ENCODE measurements at regions not wholly inside any gene's neighbourhood (a gene's known extent, or its start where the extent isn't known, plus 50 kb on each side); places are given as distances from the start of the nearest gene placed in this dataset.

DNA sequence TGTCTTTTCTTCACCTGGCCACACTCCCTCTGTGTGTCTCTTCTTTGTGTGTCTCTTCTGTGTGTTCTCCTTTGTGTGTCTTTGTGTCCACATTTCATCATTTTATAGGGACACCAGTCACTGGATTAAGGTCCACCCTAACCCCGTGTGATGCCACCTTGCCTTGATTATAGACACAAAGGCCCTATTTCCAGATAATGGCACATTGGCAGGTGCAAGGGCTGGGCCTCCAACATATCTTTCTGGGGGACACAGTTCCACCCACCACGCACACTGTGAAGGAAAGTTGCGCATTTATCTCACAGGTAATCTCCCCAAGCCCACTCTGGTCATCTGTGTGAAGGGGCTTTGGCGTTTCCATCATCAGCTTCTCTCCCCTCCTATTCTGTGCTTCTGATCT lies 334.6 kb upstream of the IRX1 start:
- peaks cover 2% of the 10 kb centered on the region for H3K27me3 Mint-ChIP-seq (ENCODE audit: insufficient read depth, low read depth, poor library complexity)

DNA sequence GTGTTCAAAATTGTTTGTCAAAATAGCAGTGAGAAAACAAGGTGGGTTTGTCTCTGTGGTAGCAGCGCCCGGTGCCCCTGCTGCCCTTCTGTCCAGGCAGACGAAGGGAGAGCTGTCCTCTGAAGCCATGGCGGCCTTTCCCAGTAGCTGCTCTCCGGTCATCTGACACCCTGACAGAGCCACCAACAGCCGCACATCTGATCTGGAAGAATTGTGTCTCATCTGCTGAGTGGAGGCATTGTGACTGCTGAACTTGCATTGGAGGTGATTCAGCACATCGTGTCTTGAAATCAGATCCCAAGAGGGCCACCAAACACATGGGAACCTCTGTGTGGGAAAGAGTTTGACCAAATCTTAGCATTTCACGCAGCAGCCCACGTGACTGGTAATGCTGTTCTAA lies 337.6 kb upstream of the IRX1 start:
- H3K9me2 ChIP-seq (ENCODE audit: insufficient read depth) = peaks cover 8% of the 10 kb centered on the region; the same call in 1 of the 2 replicates
- H3K27me3 Mint-ChIP-seq (ENCODE audit: insufficient read depth, low read depth, poor library complexity) = peaks cover 4% of the 10 kb centered on the region
- no peaks in the 10 kb centered on the region for H3K4me1 Mint-ChIP-seq
- no peak overlapping the region for H3K27ac ChIP-seq (ENCODE audit: low read depth)
- no peak overlapping the region for H3K4me3 Mint-ChIP-seq
- H3K27me3 ChIP-seq (ENCODE audit: insufficient read depth) = no peaks in the 10 kb centered on the region
- no peaks in the 10 kb centered on the region for H3F3A ChIP-seq (replicated peaks; ENCODE audit: low read depth)
- TF ChIP-seq, protein P1, sequence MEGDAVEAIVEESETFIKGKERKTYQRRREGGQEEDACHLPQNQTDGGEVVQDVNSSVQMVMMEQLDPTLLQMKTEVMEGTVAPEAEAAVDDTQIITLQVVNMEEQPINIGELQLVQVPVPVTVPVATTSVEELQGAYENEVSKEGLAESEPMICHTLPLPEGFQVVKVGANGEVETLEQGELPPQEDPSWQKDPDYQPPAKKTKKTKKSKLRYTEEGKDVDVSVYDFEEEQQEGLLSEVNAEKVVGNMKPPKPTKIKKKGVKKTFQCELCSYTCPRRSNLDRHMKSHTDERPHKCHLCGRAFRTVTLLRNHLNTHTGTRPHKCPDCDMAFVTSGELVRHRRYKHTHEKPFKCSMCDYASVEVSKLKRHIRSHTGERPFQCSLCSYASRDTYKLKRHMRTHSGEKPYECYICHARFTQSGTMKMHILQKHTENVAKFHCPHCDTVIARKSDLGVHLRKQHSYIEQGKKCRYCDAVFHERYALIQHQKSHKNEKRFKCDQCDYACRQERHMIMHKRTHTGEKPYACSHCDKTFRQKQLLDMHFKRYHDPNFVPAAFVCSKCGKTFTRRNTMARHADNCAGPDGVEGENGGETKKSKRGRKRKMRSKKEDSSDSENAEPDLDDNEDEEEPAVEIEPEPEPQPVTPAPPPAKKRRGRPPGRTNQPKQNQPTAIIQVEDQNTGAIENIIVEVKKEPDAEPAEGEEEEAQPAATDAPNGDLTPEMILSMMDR (conservative IDR thresholded peaks at IDR 0.05; ENCODE audit: low read depth in 2 of 2) = no peak
- TF ChIP-seq ZNF331 (CRISPR knock-in tag; IDR thresholded peaks at IDR 0.05; ENCODE audit: low read depth) = no peak
- no peaks in the 10 kb centered on the region for H3K79me2 ChIP-seq (replicated peaks; ENCODE audit: insufficient read depth)
- no peaks in the 10 kb centered on the region for H3K4me1 ChIP-seq (ENCODE audit: insufficient read depth)
- H2AFZ ChIP-seq = no peak overlapping the region
- no peak overlapping the region for H3K27ac Mint-ChIP-seq
- no peak overlapping the region for H3K4me3 ChIP-seq
- no peaks in the 10 kb centered on the region for H3K36me3 ChIP-seq (ENCODE audit: insufficient read depth)
- DNase-seq (ENCODE audit: low spot score) = no peak
- H3K4me2 ChIP-seq = no peak overlapping the region
- ATAC-seq = no peak
- H4K20me1 ChIP-seq (replicated peaks; ENCODE audit: insufficient read depth) = no peaks in the 10 kb centered on the region
- H3K9me3 Mint-ChIP-seq = no peaks in the 10 kb centered on the region; the same call in 2 of the 3 replicates
- no peaks in the 10 kb centered on the region for H3K36me3 Mint-ChIP-seq (ENCODE audit: low read depth)

More for the DNA sequence above, 334.6 kb upstream of the IRX1 start:
- H3K36me3 Mint-ChIP-seq (ENCODE audit: low read depth) = no peaks in the 10 kb centered on the region
- Histone ChIP-seq H3K36me3 (ENCODE audit: insufficient read depth) (no peaks in the 10 kb centered on the region), H3K9me2 (ENCODE audit: insufficient read depth) (peaks cover 7% of the 10 kb centered on the region; the same call in 1 of the 2 replicates), H2AFZ (no peak overlapping the region), H3K27ac (ENCODE audit: low read depth) (no peak overlapping the region), H3K27me3 (ENCODE audit: insufficient read depth) (no peaks in the 10 kb centered on the region), H4K20me1 (replicated peaks; ENCODE audit: insufficient read depth) (no peaks in the 10 kb centered on the region), H3K79me2 (replicated peaks; ENCODE audit: insufficient read depth) (no peaks in the 10 kb centered on the region), H3K4me1 (ENCODE audit: insufficient read depth) (no peaks in the 10 kb centered on the region), H3K4me3 (no peak overlapping the region), H3F3A (replicated peaks; ENCODE audit: low read depth) (no peaks in the 10 kb centered on the region), H3K4me2 (no peak overlapping the region)
- H3K4me3 Mint-ChIP-seq = no peak overlapping the region
- no peak for TF ChIP-seq EZH2phosphoT487 (IDR thresholded peaks at IDR 0.05; ENCODE audit: unreplicated experiment)
- no peak for TF ChIP-seq ZNF331 (CRISPR knock-in tag; IDR thresholded peaks at IDR 0.05; ENCODE audit: low read depth)
- no peak for TF ChIP-seq EZH2 (IDR thresholded peaks at IDR 0.05; ENCODE audit: low read depth, unreplicated experiment)
- TF ChIP-seq, protein P1 (conservative IDR thresholded peaks at IDR 0.05; ENCODE audit: low read depth in 2 of 2) = no peak
- TF ChIP-seq STAT1 (IDR thresholded peaks at IDR 0.05; ENCODE audit: unreplicated experiment) = no peak
- no peak for TF ChIP-seq POLR2AphosphoS5 (IDR thresholded peaks at IDR 0.05; ENCODE audit: low read depth)
- no peak for TF ChIP-seq CREB1 (CRISPR knock-in tag; IDR thresholded peaks at IDR 0.05; ENCODE audit: low read depth)
- no peak for ATAC-seq
- DNase-seq (ENCODE audit: low spot score) = no peak
- H3K9me3 Mint-ChIP-seq = no peaks in the 10 kb centered on the region; the same call in 2 of the 3 replicates
- no peaks in the 10 kb centered on the region for H3K4me1 Mint-ChIP-seq
- H3K27ac Mint-ChIP-seq = no peak overlapping the region
